ENCODE measurements at regions not wholly inside any gene's neighbourhood (a gene's known extent, or its start where the extent isn't known, plus 50 kb on each side); places are given as distances from the start of the nearest gene placed in this dataset.
"Not testable (repeated sequence)": the region's sequence is repeated elsewhere in the genome, so short reads cannot be mapped to it uniquely, and the experiment has no call there.

DNA sequence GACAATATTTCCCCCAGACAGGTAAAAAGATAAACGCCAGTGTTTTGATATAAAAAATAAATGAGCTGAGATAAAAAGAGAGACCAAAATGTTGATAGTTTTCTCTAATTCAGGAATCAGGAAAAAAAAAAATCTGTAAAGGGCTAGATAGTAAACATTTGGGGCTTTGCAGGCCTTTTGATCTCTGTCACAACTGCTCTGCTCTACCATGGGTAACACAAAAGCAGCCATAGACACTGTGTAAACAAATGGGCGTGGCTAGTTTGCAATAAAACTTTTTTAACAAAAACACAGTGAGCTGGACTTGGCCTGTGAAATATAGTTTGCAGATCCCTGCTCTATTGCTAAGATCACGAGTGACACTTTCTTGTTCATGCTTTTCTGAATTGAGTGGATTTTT is 219.1 kb upstream of the STXBP5 start:
- peak; percentile 79 for DNase-seq (ENCODE audit: low read depth)

DNA sequence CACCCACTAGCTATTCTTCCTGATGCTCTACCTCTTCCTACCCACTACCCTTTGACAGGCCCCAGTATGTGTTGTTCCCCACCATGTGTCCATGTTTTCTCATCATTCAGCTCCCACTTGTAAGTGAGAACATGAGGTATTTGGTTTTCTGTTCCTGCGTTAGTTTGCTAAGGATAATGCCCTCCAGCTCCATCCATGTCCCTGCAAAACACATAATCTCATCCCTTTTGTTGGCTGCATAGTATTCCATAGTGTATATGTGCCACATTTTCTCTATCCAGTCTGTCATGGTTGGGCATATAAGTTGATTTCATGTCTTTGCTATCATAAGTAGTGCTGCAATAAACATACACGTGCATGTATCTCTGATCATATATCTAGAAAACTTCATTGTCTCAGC is 218.3 kb upstream of the STXBP5 start:
- DNase-seq (ENCODE audit: low read depth), result no peak

DNA sequence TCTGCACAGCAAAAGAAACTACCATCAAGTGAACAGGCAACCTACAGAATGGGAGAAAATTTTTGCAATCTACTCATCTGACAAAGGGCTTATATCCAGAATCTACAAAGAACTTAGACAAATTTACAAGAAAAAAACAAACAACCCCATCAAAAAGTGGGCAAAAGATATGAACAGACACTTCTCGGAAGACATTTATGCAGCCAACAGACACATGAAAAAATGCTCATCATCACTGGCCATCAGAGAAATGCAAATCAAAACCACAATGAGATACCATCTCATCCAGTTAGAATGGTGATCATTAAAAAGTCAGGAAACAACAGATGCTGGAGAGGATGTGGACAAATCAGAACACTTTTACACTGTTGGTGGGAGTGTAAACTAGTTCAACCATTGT is 216.3 kb upstream of the STXBP5 start:
- not testable (repeated sequence) for DNase-seq (ENCODE audit: low read depth)

DNA sequence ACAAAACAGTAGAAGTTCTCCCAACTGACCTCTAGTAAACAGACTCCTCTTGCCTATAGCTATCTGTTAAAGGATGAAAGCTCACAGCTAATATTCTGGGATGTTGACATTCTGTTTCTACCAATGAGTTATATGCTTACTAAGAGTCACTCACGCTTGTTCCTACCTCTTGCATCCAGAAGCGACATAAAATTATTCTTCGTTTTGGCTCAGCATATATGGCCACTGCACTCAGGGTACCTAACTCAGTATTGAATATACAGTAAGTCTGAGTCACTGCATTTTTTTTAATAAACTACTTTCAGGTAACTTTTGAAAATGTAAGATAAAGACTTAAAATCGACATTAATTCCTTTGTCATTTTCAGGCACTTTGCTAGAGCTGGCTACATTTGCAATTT is 214.4 kb upstream of the STXBP5 start:
- no peak for DNase-seq (ENCODE audit: low read depth)

DNA sequence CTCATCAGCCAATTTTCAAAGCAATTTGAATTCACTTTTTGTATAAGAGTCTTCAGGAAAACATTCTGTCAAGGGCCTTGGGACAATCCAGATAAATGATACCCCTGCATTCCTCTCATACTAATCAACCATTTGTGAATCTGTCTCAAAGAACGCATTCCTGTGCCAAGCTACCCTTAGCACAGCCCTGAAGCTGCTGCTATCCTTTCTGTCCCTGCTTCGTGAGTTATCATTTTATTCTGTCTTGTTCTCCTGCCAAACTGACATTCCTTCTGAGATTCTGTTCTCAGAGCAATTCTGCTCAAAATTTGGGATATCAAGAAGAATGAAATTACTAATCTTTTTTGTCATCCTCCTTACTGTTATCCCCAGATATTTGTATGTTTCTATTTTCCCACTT is 213.9 kb upstream of the STXBP5 start:
- DNase-seq (ENCODE audit: low read depth), result peak; percentile 88

DNA sequence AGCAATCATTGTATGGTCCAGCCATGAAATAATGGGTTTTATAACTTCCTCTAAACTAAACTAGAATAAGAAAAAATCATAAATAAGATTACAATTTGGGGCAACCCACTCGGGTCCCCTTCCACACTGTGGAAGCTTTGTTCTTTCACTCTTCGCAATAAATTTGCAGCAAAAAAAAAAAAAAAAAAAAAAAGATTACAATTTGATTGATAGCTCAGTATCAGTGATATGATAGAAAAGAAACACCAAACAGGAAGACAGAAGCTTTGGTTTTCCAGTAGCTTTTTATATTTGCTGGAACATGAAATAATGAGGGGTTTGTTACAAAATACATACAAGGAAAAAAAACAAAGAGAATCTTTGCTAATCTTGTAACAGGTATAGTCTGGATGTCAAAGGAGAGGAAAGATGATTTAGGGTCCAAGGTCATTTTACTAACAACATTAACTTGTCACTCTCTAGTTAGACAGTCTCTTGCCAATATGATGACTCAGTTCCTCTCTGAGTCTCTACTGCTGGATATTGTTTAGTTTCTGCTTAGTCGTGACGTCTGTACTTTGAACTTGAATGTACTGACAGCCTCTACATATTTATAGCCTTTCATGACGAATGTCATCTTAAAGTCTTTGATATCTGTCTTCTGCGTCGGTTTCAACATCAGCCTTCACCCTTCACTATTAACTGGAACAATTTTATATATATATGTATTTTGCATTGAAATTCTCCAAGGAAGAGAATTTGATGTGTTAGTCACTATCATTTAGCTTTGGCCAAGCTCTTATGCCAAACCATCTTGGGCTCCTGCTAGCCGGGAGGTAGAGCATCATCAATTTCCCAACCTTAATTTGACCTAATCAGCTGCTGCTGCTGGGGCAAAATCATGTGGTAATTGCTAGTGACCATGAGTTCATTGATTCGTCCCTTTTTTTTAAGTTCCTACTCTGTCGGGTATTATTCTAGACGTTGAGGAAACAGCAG is 213.1 kb upstream of the STXBP5 start:
- DNase-seq (ENCODE audit: low read depth), result peak; percentile 86

DNA sequence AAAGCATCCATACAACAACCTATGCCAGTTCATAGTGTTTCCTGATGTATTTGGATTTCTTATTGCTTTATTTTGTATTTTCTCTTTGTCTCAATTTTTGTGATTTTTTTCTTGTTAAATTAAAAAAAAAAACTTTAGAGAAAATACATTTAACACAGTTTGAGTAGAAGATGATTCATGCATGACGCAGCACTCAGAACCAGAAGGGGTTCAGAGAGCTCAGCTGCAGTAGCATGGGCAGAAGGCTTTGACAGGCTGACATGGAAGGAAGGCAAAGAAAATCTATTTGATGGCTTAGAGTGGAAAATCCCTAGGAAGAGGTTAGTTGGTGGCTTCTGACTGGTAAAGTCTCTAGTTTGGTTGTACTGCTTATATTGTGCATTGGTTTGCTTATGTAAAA is 207.2 kb upstream of the STXBP5 start:
- DNase-seq (ENCODE audit: low read depth), result peak; percentile 87

DNA sequence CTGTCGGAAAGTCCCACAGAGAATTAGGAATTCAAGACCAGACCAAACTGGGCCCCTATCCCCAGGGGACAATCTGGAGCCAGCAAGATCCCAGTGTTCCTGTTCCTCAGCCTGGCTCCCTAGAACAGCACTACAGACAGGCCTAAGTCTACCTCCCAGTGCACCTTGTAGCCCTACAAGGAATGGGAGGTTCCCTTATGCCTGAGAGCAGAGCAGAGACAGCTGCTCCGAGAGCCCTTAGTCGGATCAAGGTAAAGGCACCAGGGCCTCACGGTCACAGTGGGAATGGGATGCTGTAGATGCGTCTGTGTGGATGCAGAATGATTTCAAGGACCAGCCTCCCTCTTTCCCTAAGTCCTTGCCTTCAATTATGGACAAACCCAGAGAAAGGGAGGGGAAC is 204.5 kb upstream of the STXBP5 start:
- DNase-seq (ENCODE audit: low read depth), result no peak

DNA sequence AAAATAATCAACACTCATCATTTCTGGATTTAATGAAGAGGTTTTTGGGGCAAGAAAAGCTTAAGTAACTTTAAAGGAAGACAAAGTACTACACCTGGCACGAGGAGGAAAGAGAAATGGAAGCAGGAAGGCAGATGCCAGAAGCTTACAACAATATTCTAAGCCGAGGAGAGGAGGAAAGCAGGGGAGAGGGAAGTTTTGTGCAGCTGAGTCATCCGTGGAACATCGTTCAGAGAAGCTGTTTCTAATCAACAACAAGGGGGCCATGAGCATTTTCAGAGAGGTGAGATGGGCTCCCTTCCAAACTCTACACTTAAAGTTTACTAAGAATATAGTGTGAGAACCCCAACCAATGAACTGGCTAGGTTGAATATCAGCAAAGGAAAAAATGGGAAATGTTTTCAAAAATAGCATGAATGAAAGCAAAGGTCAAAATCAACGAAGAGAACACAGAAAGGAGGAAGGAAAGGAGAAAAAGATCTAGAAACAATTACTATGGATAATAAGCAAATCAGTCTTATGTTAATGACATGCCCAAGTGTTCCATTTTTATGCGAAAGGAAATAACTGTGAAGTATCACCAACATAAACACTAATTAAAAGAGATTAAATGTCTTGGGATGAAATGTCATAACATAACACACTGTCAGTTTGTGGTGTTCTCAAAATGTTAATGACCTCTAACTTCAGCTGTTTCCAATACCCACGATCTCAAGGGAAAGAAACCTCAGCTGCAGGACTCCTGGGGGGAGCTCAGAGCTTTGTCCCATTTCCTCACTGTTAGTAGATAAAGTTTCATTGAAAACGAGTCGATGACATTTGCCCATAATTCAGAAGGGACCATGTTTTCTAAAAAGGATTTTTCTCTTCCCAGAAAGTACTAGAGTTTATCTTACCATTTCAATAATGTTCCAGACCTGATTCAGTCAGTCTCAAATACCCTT is 203.4 kb upstream of the STXBP5 start:
- DNase-seq (ENCODE audit: low read depth), result peak; percentile 69

DNA sequence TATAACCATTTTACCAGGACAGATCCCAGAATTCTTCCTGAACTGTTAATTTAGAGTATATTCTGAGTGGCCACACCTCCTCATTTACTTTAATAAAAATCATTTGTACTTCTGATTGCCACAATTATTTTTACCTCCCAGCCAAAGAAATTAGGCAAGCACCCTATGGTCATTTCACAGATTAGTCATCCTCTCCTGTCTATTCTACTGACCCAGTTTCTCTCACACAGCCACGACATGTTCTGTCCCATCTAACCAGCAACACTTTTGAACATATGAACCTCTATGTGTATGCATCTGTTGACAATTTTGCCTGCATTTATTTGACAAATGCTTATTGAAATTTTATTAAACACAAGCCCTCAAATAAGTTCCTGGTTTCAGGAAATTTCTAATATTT is 202.6 kb upstream of the STXBP5 start:
- no peak for DNase-seq (ENCODE audit: low read depth)

DNA sequence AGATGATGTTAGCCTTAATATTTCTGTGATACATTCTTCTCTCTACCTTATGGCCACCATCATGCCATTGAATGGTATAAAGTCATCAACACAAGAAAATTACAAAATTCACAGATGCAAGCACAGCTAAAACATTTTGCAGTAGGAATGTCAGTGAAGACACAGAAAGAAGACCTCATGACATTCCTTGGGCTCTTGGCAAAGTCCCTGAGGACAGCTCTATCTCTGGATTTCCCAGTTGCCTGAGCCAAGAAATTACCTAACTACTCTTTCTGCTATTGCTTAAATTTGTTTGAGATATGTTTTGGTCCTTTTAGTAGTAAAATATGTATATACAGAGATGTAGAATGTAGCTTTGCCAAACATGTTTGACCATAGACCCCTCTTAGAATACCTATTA is 201.0 kb upstream of the STXBP5 start:
- DNase-seq (ENCODE audit: low read depth), result no peak

DNA sequence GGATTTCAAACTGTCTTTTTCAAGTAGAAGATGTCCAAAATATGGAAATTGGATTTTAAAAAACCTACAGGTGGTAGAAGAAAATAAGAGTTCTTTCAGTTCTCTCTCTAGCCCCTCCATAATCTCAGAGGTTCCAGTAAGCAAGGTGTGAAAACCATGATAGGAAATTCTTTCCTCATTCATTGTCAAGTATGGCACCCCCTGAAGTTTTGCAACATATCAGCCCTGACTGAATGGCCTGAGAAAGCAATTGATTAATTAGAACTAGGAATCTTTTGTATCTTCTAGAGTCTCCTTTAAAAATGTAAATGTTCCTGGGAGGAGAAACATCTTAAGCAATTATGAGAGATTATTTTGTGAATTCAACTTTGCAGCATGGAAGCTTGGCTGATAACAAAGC is 198.7 kb upstream of the STXBP5 start:
- no peak for DNase-seq (ENCODE audit: low read depth)

DNA sequence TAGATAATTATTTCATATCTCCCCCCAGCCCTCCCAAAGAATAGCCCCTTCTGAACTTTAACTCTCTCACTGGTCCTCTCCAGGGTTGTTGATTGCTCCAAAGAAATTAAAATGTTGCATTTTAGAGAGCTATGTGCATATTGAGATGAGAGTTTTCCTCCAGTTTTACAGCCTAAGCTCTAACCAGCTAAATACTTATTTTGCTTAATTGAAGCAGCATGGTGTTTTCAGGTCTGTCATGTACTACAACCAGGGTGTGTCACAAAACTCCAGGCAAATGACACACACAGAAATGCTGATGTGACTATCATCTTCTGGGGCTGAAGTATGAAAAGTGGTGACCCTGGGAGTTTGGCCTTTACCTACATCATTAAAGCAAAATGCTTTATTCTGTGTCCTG is 196.8 kb upstream of the STXBP5 start:
- DNase-seq (ENCODE audit: low read depth), result no peak

DNA sequence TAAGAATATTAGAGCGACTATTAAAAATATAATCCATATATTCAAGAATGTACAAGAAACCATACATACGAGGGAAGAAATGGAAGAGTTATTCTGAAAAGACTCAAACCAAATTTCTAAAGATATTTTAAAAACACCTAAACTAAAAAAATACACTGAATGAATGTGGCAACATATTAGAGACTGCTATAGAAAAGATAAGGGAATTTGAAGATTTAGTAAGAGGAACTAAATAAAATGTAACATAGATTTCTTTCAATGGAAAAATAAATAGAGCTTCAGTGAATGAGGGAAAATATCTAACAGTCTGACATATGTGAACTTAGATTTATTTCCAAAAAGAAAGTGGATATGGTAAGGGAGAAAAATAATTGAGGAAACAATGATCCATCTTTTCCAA is 194.9 kb upstream of the STXBP5 start:
- DNase-seq (ENCODE audit: low read depth), result no peak

DNA sequence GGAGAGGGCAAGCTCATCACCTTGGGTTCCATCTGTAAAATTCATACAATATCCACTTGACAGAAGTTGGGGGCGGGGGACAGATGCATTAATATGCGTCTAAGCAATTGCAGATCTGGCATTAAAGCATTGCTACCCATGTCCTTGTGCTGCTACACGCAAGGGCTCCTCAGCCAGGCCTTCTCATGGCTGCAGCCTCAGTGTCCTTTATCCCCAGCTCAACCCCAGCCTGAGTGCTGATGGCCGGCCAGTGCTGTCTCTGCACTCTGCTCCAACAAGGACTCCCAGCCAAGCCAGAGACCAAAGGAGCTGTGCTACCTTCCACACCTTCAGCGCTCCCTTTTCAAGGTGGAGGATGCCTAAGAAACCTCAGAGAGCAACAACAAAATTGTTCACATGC is 188.5 kb upstream of the STXBP5 start:
- no peak for DNase-seq (ENCODE audit: low read depth)

DNA sequence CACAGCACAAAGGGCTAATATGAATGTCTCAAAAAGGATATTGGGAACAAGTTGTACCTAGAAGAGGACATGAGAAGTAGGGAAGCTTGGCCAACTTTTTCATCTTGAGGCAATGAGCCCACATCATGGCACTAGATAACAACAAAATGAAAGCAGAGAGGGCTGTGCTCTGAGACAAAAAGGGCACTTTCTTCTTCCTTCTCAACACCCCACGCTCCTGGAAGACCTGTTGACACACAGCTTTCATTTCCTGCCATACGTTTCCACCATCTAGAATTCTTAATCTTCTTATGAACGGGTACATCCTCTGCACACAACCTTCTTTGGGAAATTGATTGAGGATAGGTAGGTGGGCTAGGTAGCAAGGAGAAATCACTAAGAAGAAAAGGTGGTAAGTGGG is 187.8 kb upstream of the STXBP5 start:
- no peak for DNase-seq (ENCODE audit: low read depth)

DNA sequence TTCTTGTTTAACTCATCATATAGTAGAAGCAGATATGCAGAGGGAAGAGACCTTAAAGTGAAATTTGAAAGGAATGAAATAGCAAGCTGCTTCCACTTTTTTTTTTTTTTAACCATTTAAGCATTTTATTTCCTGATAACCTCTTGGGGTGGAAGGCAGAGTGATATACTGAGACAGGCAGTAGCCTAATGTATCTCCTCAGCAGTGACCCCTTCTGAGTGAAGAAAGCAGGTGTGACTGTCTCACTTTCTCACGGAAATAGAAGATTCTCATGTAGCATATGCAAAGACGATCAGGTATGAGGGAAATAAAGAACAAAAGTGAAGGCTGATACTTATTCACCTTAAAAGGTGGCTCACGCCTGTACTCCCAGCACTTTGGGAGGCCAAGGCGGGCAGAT is 187.1 kb upstream of the STXBP5 start:
- no peak for DNase-seq (ENCODE audit: low read depth)

DNA sequence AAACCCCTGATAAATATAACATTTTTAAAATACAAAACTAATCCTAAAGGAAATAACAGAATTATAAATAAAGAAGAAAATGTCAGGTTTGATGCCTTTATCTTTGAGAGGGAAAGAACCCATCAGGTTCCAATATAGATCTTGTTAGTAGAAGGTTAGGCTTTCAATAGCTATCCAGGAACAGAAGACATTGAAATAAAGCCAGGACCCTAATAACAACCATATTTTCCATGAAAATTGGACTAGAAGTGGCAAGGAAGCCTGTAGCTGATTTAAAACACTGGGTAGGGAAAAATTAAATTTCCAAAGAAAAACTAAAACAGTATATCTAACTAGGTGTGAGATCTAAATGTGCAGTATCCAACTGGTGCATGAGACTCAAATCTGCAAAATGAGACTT is 185.2 kb upstream of the STXBP5 start:
- DNase-seq (ENCODE audit: low read depth), result no peak

DNA sequence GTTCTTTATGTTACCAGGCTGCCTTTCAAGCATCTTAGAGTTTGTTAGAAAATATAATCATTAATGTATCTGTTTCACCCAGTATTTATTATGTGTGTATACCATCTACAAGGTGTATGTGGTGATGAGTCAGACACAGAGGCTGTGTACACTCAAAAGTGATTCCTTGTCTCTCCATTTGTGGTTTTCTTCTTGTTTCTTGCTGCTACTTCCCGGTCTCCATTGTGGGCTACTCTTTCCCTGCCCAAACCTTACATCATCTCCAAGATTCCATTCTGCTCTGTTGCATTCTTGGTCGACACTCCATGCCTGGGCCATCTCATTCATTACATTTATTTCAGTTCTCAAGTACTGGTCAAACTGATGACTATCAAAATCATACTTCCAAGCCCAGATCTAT is 182.2 kb upstream of the STXBP5 start:
- DNase-seq (ENCODE audit: low read depth), result peak; percentile 84

DNA sequence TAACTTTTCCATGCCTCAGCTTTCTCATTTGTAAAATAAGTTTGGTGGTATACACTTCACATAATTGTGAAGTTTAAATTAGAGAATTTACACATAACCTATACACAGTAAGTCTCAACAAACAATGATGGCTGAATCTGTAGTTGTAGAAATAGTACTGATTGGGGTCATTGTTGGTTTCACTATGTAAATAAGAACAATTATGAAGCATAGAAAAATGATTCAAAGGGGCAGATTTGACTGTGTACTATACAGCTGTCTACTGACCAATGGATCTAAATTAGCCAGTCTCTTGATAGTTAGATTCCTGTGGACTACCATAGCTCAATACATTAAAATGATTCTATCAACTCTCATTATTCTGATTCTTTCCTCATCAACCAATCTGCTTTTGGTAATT is 181.1 kb upstream of the STXBP5 start:
- DNase-seq (ENCODE audit: low read depth), result no peak

DNA sequence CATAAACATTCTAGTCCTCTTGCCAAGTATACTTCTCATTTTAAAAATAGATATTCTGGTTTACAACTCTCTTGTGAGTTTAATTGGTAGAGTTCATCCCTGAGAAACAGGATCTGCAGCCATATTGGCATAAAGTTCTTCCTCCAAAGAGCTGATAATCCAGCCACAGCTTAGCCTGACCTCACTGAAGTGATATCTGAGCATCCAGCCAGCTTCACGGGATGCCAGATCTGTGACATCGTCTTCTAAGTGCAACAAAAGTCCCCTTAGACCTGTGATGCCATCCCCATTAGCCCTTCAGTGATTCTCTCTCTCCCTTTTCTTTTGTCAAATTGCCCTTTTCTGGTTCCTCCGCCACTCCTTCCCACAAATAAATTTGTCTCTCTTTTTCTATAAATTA is 180.6 kb upstream of the STXBP5 start:
- no peak for DNase-seq (ENCODE audit: low read depth)

DNA sequence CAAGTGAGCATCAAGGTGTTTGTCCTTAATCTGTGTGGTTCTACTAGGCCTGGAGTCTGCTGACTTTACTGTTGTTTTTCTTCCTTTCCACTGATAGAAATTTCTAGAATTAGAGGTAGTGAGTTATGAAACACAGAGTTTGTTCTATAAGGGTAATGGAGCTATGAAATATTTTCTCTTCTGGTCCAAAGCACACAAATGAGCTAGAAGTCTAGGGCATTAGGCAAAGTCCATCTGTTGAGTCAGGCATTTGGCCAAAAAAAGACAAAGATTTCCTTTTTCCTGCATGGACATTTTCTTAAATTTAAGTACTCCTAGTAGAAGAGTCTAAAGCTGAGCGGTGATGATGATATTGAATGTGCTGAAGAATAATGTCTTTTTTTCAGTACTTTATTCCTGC is 174.3 kb upstream of the STXBP5 start:
- DNase-seq (ENCODE audit: low read depth), result no peak

DNA sequence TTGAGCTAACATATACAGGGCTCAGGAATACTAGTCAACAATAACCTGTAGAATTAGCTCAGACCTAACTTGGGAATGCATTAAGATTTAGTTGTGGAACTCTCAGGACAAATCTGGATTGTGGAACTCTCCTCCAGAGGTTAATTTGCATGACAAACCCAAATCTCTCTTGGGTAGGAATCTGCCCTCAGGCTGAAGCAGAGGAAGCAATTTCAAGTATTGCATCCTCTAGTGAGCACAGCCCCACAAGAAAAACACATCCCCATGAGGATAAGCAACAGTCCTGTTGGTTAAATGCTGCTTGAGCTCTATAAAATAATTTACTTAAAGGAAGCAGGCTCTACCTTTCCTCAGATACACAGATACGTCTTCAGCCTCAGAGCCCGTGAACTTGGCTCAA is 170.9 kb upstream of the STXBP5 start:
- peak; percentile 65 for DNase-seq (ENCODE audit: low read depth)
